CD14-positive monocyte (primary cell): ENCODE measurements at regions not wholly inside any gene's neighbourhood (a gene's known extent, or its start where the extent isn't known, plus 50 kb on each side); places are given as distances from the start of the nearest gene placed in this dataset.

Experiments used
- DNase-seq, 3 donors: peaks; one replicate each; pipeline ENCODE4 v3.0.0-alpha.2; 2011 to 2022
- H2AFZ ChIP-seq: 2 replicates; pipeline ENCODE4 v1.6.0; 2012; ENCODE audit warnings: mild to moderate bottlenecking, low read depth, low read length, inconsistent platforms; ENCODE audit not compliant: insufficient read depth, poor library complexity, severe bottlenecking
- H3K27ac ChIP-seq, 2 donors: 1 replicate in 1 of 2; 2 replicates in 1 of 2; pipeline ENCODE4 v1.5.1; 2012 to 2013; ENCODE audit warnings: low read length in 2 of 2, control low read depth in 1 of 2, inconsistent platforms in 1 of 2, low read depth in 1 of 2, mild to moderate bottlenecking in 1 of 2
- H3K27me3 ChIP-seq, 2 donors: one replicate each; pipeline versions ENCODE4 v1.6.0 to v1.6.1; 2011 to 2013; ENCODE audit warnings: low read length in 2 of 2; ENCODE audit not compliant: control insufficient read depth in 2 of 2, insufficient read depth in 2 of 2
- H3K36me3 ChIP-seq, 2 donors: replicated peaks in 1 of 2; 1 replicate in 1 of 2; 2 replicates in 1 of 2; pipeline versions ENCODE4 v1.5.1 to v1.6.1; 2012 to 2013; ENCODE audit warnings: low read length in 2 of 2, control low read depth in 1 of 2, inconsistent platforms in 1 of 2, mild to moderate bottlenecking in 1 of 2; ENCODE audit not compliant: insufficient read depth in 2 of 2, control insufficient read depth in 1 of 2
- H3K4me1 ChIP-seq, 2 donors: 1 replicate in 1 of 2; 2 replicates in 1 of 2; pipeline versions ENCODE4 v1.5.1 to v1.6.1; 2012 to 2013; ENCODE audit warnings: low read length in 2 of 2, control low read depth in 1 of 2, inconsistent platforms in 1 of 2, mild to moderate bottlenecking in 1 of 2, moderate library complexity in 1 of 2; ENCODE audit not compliant: insufficient read depth in 2 of 2, control insufficient read depth in 1 of 2
- H3K4me2 ChIP-seq: replicated peaks from 2 replicates; pipeline ENCODE3; 2012; ENCODE audit warnings: low read length, moderate library complexity, mild to moderate bottlenecking; ENCODE audit not compliant: poor library complexity, severe bottlenecking; ENCODE audit errors: extremely low read depth
- H3K4me3 ChIP-seq, 3 experiments: fragments of 200-600 bp in 1 of 3; sonication (generic) in 1 of 3; replicated peaks in 1 of 3; 1 replicate in 2 of 3; 2 replicates in 1 of 3; pipeline ENCODE4 v1.5.1; 2011 to 2013; ENCODE audit warnings: low read length in 3 of 3, mild to moderate bottlenecking in 3 of 3, control low read depth in 2 of 3, low read depth in 2 of 3, inconsistent platforms in 1 of 3, moderate library complexity in 1 of 3
- H3K79me2 ChIP-seq: 2 replicates; pipeline ENCODE4 v1.6.0; 2012; ENCODE audit warnings: mild to moderate bottlenecking, control low read depth, inconsistent platforms, low read length, moderate library complexity; ENCODE audit not compliant: insufficient read depth
- H3K9ac ChIP-seq: 2 replicates; pipeline ENCODE4 v1.6.0; 2017; ENCODE audit warnings: low read length, mild to moderate bottlenecking; ENCODE audit not compliant: insufficient read depth, poor library complexity, severe bottlenecking
- H3K9me3 ChIP-seq, 2 donors: replicated peaks in 1 of 2; 1 replicate in 1 of 2; 2 replicates in 1 of 2; pipeline versions ENCODE4 v1.5.1 to v1.6.1; 2012 to 2013; ENCODE audit warnings: low read length in 2 of 2, control low read depth in 1 of 2; ENCODE audit not compliant: control insufficient read depth in 1 of 2, insufficient read depth in 1 of 2
- H4K20me1 ChIP-seq: 2 replicates; pipeline ENCODE4 v1.6.0; 2012; ENCODE audit warnings: mild to moderate bottlenecking, low read length, control low read depth, moderate library complexity; ENCODE audit not compliant: insufficient read depth
- H3K27ac Mint-ChIP-seq, 7 donors: one replicate each; pipeline ENCODE4 v1.8.0; 2020; ENCODE audit warnings: mild to moderate bottlenecking in 7 of 7, mixed read lengths in 7 of 7, moderate library complexity in 6 of 7, inconsistent platforms in 2 of 7
- H3K27me3 Mint-ChIP-seq, 3 donors: one replicate each; pipeline ENCODE4 v1.8.0; 2021 to 2022; ENCODE audit warnings: low read depth in 3 of 3, mild to moderate bottlenecking in 3 of 3, mixed read lengths in 3 of 3, moderate library complexity in 3 of 3, inconsistent platforms in 1 of 3
- H3K36me3 Mint-ChIP-seq, 2 donors: one replicate each; pipeline ENCODE4 v1.8.0; 2020; ENCODE audit warnings: mixed read lengths in 2 of 2, inconsistent platforms in 1 of 2, mild to moderate bottlenecking in 1 of 2
- H3K4me1 Mint-ChIP-seq: one replicate; pipeline ENCODE4 v1.8.0; 2020; ENCODE audit warnings: mild to moderate bottlenecking, mixed read lengths
- H3K4me3 Mint-ChIP-seq, 2 donors: one replicate each; pipeline ENCODE4 v1.8.0; 2020; ENCODE audit warnings: mild to moderate bottlenecking in 2 of 2, mixed read lengths in 2 of 2, moderate library complexity in 1 of 2
- H3K9me3 Mint-ChIP-seq, 7 donors: one replicate each; pipeline ENCODE4 v1.8.0; 2020 to 2022; ENCODE audit warnings: mixed read lengths in 7 of 7, mild to moderate bottlenecking in 6 of 7, moderate library complexity in 6 of 7, inconsistent platforms in 2 of 7
- WGBS: methylation state at CpG from one replicate; pipeline ENCODE4 v1.1.5; 2013; ENCODE audit warnings: missing lambda C conversion rate; ENCODE audit not compliant: insufficient coverage; 5-methylcytosine and 5-hydroxymethylcytosine counted together
- intact Hi-C, 2 donors: fragments of 100-400 bp; cut with micrococcal nuclease; formaldehyde crosslinking; loops; one replicate each; pipeline versions ENCODE4 v1.15.0 to v1.15.1; 2023
- TF ChIP-seq, protein P1 (sequence below): fragments of 200-600 bp; IDR thresholded peaks from one replicate; pipeline ENCODE4 v1.8.0; 2022; ENCODE audit warnings: antibody characterized with exemption, mild to moderate bottlenecking

GRCh38 chr2:221310730-221311129, 261.4 kb downstream of the EPHA4 start:
- Histone ChIP-seq H3K27me3 (no peaks in the 10 kb centered on the region), H3K4me2 (no peak overlapping the region), H3K27ac (no peak overlapping the region), H3K9ac (no peak overlapping the region), H2AFZ (no peak overlapping the region), H3K9me3 (no peaks in the 10 kb centered on the region), H3K36me3 (no peaks in the 10 kb centered on the region), H3K4me1 (no peaks in the 10 kb centered on the region), H4K20me1 (no peaks in the 10 kb centered on the region), H3K79me2 (no peaks in the 10 kb centered on the region), H3K4me3 (no peak overlapping the region)
- WGBS, result no CpG with 5 or more reads among the region's 1 CpG
- Mint-ChIP-seq H3K27ac (no peak overlapping the region), H3K27me3 (no peaks in the 10 kb centered on the region), H3K36me3 (no peaks in the 10 kb centered on the region), H3K4me1 (no peaks in the 10 kb centered on the region), H3K9me3 (peaks cover 0 to 2% (median 0%) of the 10 kb centered on the region in 7 donors), H3K4me3 (no peak overlapping the region)
- DNase-seq, result no peak
- TF ChIP-seq, protein P1, sequence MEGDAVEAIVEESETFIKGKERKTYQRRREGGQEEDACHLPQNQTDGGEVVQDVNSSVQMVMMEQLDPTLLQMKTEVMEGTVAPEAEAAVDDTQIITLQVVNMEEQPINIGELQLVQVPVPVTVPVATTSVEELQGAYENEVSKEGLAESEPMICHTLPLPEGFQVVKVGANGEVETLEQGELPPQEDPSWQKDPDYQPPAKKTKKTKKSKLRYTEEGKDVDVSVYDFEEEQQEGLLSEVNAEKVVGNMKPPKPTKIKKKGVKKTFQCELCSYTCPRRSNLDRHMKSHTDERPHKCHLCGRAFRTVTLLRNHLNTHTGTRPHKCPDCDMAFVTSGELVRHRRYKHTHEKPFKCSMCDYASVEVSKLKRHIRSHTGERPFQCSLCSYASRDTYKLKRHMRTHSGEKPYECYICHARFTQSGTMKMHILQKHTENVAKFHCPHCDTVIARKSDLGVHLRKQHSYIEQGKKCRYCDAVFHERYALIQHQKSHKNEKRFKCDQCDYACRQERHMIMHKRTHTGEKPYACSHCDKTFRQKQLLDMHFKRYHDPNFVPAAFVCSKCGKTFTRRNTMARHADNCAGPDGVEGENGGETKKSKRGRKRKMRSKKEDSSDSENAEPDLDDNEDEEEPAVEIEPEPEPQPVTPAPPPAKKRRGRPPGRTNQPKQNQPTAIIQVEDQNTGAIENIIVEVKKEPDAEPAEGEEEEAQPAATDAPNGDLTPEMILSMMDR, result no peak
- intact Hi-C loops, result no loop called here

GRCh38 chr2:221312634-221313033, 259.5 kb downstream of the EPHA4 start:
- Mint-ChIP-seq H3K9me3 (peaks cover 0 to 2% (median 0%) of the 10 kb centered on the region in 7 donors), H3K4me1 (no peaks in the 10 kb centered on the region), H3K36me3 (no peaks in the 10 kb centered on the region), H3K27ac (no peak overlapping the region), H3K4me3 (no peak overlapping the region), H3K27me3 (no peaks in the 10 kb centered on the region)
- Histone ChIP-seq H3K4me2 (no peak overlapping the region), H2AFZ (no peak overlapping the region), H3K4me1 (no peaks in the 10 kb centered on the region), H3K4me3 (no peak overlapping the region), H4K20me1 (no peaks in the 10 kb centered on the region), H3K9ac (no peak overlapping the region), H3K36me3 (no peaks in the 10 kb centered on the region), H3K9me3 (no peaks in the 10 kb centered on the region), H3K27ac (no peak overlapping the region), H3K27me3 (no peaks in the 10 kb centered on the region), H3K79me2 (no peaks in the 10 kb centered on the region)
- TF ChIP-seq, protein P1, result no peak
- intact Hi-C loops, result no loop called here
- DNase-seq, result no peak
